GM23248 (cell line): ENCODE measurements at regions not wholly inside any gene's neighbourhood (a gene's known extent, or its start where the extent isn't known, plus 50 kb on each side); places are given as distances from the start of the nearest gene placed in this dataset.

Source experiments
- EZH2 ChIP-seq: fragments of 200-600 bp; sonication (generic); IDR thresholded peaks from 2 replicates; pipeline ENCODE4 v1.6.1; 2018; ENCODE audit warnings: antibody characterized with exemption, mild to moderate bottlenecking; ENCODE audit not compliant: insufficient read depth, poor library complexity, severe bottlenecking
- EZH2phosphoT487 ChIP-seq: fragments of 200-600 bp; sonication (generic); IDR thresholded peaks from 2 replicates; pipeline ENCODE4 v1.6.1; 2018; ENCODE audit warnings: antibody characterized with exemption, moderate library complexity, mild to moderate bottlenecking, low read depth; ENCODE audit not compliant: insufficient read depth

DNA sequence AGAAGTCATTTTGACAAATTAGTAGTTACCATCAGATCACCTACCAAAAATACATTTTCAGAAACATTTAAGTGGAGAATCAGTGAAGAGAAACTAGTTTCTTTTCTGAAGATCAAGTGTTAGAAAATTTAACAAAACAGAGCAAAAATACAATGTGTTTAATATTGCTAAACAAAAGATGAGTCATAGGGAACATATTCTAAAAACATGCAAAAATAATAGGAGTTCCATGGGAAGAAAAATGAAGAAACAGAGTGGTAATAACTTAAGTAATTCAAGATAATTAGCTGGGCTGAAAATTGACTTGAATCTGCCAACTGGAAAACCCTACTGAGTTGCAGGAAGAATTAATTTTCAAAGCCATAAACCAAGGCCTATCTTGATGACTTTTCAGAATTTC, 111.5 kb upstream of the KITLG start:
- TF ChIP-seq EZH2 (no peak), EZH2phosphoT487 (no peak)
